ENCODE measurements at regions not wholly inside any gene's neighbourhood (a gene's known extent, or its start where the extent isn't known, plus 50 kb on each side); places are given as distances from the start of the nearest gene placed in this dataset.
A peak's percentile ranks its signal among the peaks of the same experiment; 100 is the strongest.
"Not testable (repeated sequence)": the region's sequence is repeated elsewhere in the genome, so short reads cannot be mapped to it uniquely, and the experiment has no call there.

- Histone ChIP-seq H3K9ac (ENCODE audit: insufficient read depth, low read length) (no peak overlapping the region), H3K4me3 (replicated peaks in 1 of 4; ENCODE audit: control extremely low read depth in 1 of 4, insufficient read depth in 1 of 4, low read depth in 3 of 4, low read length in 4 of 4) (no peak overlapping the region), H3K27me3 (ENCODE audit: control insufficient read depth, insufficient read depth, low read length) (no peaks in the 10 kb centered on the region), H3K79me2 (ENCODE audit: control insufficient read depth, insufficient read depth, low read length) (no peaks in the 10 kb centered on the region), H4K20me1 (ENCODE audit: control insufficient read depth, extremely low read depth, insufficient read depth, low read length) (no peaks in the 10 kb centered on the region), H3K9me3 (ENCODE audit: control insufficient read depth, insufficient read depth, low read depth, low read length) (no peaks in the 10 kb centered on the region), H3K36me3 (ENCODE audit: control insufficient read depth, insufficient read depth, low read length) (no peaks in the 10 kb centered on the region), H3K27ac (ENCODE audit: insufficient read depth, low read length) (no peak overlapping the region), H3K4me2 (ENCODE audit: extremely low read depth, insufficient read depth, low read length) (no peak overlapping the region), H3K4me1 (ENCODE audit: control insufficient read depth, extremely low read depth, insufficient read depth, low read length) (peaks cover 3% of the 10 kb centered on the region), H2AFZ (ENCODE audit: low read length) (no peak overlapping the region)
- peak; percentile 35 to 64 for DNase-seq (ENCODE audit: low read depth in 2 of 2)
- no peak for TF ChIP-seq EZH2 (IDR thresholded peaks at IDR 0.05; ENCODE audit: low read length, missing control alignments)
- no peak for TF ChIP-seq CTCF (conservative IDR thresholded peaks at IDR 0.05 in 1 of 2, IDR thresholded peaks at IDR 0.05 in 1 of 2; ENCODE audit: low read depth in 1 of 2, low read length in 2 of 2)
Observed at GRCh38 chr3:25849641-25850385, 59.9 kb downstream of the OXSM start.

DNA sequence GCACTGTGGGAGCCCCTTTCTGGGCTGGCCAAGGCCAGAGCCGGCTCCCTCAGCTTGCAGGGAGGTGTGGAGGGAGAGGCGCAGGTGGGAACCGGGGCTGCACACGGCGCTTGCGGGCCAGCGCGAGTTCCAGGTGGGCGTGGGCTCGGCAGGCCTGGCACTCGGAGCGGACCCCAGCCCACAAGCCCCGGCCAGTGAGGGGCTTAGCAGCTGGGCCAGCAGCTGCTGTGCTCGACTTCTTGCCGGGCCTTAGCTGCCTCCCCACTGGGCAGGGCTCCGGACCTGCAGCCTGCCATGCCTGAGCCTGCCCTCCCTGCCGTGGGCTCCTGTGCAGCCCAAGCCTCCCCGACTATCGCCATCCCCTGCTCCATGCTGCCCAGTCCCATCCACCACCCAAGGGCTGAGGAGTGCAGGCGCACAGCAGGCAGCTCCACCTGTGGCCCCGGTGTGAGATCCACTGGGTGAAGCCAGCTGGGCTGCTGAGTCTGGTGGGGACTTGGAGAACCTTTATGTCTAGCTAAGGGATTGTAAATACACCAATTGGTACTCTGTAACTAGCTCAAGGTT lies 61.9 kb downstream of the OXSM start:
- H3K27me3 ChIP-seq (ENCODE audit: control insufficient read depth, insufficient read depth, low read length); H3K4me1 ChIP-seq (ENCODE audit: control insufficient read depth, extremely low read depth, insufficient read depth, low read length); H3K9me3 ChIP-seq (ENCODE audit: control insufficient read depth, insufficient read depth, low read depth, low read length); H3K27ac ChIP-seq (ENCODE audit: insufficient read depth, low read length); H3K9ac ChIP-seq (ENCODE audit: insufficient read depth, low read length); DNase-seq (ENCODE audit: low read depth in 2 of 2); H3K36me3 ChIP-seq (ENCODE audit: control insufficient read depth, insufficient read depth, low read length); H2AFZ ChIP-seq (ENCODE audit: low read length); H4K20me1 ChIP-seq (ENCODE audit: control insufficient read depth, extremely low read depth, insufficient read depth, low read length); H3K79me2 ChIP-seq (ENCODE audit: control insufficient read depth, insufficient read depth, low read length); H3K4me2 ChIP-seq (ENCODE audit: extremely low read depth, insufficient read depth, low read length); H3K4me3 ChIP-seq (replicated peaks in 1 of 4; ENCODE audit: control extremely low read depth in 1 of 4, insufficient read depth in 1 of 4, low read depth in 3 of 4, low read length in 4 of 4): not testable (repeated sequence)

DNA sequence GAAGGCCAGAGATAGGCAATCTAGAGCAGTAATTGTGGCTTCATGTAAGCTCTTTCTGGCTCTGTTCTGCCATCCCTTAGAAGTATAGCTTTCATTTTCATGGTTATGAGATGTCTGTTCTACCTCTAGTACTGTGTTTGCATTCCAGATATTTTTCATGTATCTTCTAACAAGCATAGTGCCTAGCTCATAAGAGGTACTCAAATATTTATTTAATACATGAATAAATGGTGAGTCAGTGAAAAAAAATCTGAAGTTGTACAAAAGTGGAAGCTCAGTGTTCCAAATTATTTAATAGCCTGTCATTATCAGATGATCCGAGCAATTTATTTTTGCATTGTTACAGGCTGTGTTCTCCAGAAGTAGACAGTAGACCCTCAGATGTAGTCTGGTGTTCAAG lies 64.3 kb downstream of the OXSM start:
- Histone ChIP-seq H3K27ac (ENCODE audit: insufficient read depth, low read length) (peak overlapping the region; percentile 37), H3K9me3 (ENCODE audit: control insufficient read depth, insufficient read depth, low read depth, low read length) (no peaks in the 10 kb centered on the region), H2AFZ (ENCODE audit: low read length) (peak overlapping the region; percentile 34), H3K9ac (ENCODE audit: insufficient read depth, low read length) (no peak overlapping the region), H3K36me3 (ENCODE audit: control insufficient read depth, insufficient read depth, low read length) (no peaks in the 10 kb centered on the region), H4K20me1 (ENCODE audit: control insufficient read depth, extremely low read depth, insufficient read depth, low read length) (no peaks in the 10 kb centered on the region), H3K4me3 (replicated peaks in 1 of 4; ENCODE audit: control extremely low read depth in 1 of 4, insufficient read depth in 1 of 4, low read depth in 3 of 4, low read length in 4 of 4) (no peak overlapping the region), H3K79me2 (ENCODE audit: control insufficient read depth, insufficient read depth, low read length) (no peaks in the 10 kb centered on the region), H3K4me2 (ENCODE audit: extremely low read depth, insufficient read depth, low read length) (peak overlapping the region; percentile 56), H3K27me3 (ENCODE audit: control insufficient read depth, insufficient read depth, low read length) (no peaks in the 10 kb centered on the region), H3K4me1 (ENCODE audit: control insufficient read depth, extremely low read depth, insufficient read depth, low read length) (peaks cover 3% of the 10 kb centered on the region)
- DNase-seq (ENCODE audit: low read depth in 2 of 2) = peak; percentile 33 to 60
- TF ChIP-seq CTCF (conservative IDR thresholded peaks at IDR 0.05 in 1 of 2, IDR thresholded peaks at IDR 0.05 in 1 of 2; ENCODE audit: low read depth in 1 of 2, low read length in 2 of 2) = no peak
- TF ChIP-seq EZH2 (IDR thresholded peaks at IDR 0.05; ENCODE audit: low read length, missing control alignments) = no peak
